CD4-positive, alpha-beta T cell treated with Interleukin-4 for 1 hour (primary cell): ENCODE measurements at regions not wholly inside any gene's neighbourhood (a gene's known extent, or its start where the extent isn't known, plus 50 kb on each side); places are given as distances from the start of the nearest gene placed in this dataset.

Experiments used
- DNase-seq, 2 donors: peaks; one replicate each; pipeline ENCODE4 v3.0.0-alpha.2; 2020 to 2022

DNA sequence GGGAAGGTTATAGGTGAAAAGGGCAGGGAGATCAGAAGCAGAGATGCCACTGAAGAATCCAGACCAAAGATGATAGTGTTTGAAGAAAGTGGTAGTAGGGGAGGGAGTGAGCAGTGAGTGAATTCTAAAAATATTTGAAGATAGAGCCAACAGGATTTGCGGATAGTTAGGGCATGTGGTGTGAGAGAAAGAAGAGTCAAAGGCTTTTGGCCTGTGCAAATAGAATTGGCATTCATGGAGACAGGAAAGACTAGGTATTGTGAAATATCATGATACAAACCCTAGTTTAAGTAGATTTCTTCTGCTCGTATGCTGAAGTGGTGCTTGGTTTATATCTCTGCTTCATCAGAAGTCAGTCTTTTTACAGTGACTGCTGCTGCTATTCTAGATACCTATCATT is 224.2 kb upstream of the CFAP20DC start:
- no peak for DNase-seq

DNA sequence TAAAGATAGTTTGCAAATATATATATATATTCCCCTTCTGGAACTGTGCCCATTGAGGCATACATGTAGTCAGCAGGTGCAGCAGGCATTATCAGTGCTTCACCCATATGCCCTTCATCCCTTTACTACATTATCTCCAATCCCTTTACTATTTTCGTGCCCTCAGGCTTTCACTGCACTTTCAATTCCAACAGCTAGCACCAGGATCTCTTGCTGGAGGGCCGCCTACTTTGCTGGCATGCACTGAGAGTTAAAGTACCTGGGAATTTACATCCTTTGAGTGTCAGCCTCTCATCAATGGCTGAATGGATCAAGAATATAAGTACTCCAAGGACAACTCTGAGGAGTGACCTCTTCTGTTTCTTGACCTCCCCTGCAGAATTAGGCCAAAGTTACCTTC is 222.1 kb upstream of the CFAP20DC start:
- no peak for DNase-seq

DNA sequence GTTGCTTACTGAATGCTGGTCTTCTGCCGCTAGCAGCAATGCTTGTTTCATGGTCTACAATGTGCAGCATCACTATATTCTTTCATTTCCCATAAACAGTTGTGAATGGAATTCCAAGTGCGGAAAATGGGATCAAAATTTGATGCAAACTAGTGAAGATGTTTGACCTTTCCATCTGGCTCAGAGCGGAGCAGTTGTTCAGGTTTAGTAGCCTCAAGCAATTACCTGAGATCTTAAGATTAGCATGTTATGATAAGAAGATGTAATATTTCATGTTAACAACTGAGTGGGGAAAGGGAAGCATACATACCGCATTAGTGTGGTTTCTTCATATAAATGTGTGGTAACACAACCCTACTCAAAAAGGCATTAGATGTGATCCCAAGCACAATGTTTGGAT is 221.1 kb upstream of the CFAP20DC start:
- no peak for DNase-seq

DNA sequence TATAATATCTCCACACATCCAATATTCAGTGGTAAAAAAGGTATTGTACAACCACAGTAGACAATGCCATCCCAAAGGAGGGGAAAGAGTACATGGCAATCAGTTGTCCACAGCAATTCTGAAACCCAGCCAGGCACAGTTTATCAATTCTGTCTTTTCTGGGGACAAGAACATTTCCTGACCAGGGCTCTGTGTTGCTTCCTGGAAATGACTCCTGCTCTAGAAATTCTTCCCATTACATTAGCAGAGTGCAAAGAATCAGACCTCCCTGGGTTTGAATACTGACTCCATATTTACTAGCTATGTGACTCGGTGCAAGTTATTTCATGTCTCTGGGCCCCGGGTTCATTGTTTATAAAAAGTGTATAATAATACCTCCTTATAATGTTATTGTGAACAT is 220.4 kb upstream of the CFAP20DC start:
- DNase-seq: no peak

DNA sequence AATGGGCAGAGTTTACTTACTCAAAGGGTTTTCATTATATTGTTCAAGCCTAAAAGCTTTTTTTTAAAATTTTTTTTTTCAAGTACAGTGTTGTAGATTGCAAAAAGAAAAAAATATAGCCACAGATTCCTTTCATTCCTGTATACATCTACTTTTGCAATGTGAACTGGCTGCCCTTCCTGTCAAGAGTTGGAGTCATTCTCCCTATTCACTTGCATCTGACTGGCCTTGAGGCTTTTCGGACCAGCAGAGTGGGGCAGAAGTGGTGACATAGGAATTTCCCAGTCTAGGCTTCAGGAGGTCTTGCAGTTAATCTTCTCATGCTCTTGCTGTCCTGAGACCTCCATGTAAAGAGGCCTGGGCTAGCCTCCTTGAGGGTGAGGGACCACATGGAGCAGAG is 218.3 kb upstream of the CFAP20DC start:
- no peak for DNase-seq

DNA sequence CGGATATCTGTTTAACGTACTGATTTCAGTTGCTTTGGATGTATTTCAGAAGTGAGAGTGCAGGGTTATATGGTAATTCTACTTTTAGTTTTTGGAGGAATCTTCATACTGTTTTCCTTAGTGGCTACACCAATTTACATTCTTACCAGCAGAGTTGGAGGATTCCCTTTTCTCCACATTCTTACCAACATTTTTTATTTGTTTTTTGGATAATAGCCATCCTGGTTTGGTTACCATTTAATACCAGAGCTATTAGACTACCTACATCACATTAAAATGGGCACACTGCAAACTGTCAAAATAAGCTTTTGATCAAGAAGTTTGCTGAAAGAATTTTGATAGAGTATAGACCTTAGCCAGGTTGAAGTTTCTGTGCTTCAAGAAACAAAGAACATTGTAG is 217.2 kb upstream of the CFAP20DC start:
- DNase-seq: no peak

DNA sequence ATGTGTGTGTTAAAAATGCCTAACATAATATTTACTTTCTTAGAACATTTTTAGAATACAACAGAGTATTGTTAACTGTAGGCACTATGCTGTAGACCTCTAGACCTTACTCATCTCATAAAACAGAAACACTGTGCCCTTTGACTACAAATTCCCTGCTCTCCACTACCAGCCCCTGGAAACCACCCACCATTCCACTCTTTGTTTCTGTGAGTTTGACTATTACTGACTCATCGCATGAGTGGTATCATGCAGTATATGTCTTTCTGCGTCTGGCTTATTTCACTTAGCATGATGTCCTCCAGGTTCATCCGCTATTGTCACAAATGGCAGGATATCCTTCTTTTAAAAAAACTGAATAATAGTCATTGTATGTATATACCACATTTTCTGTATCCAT is 216.7 kb upstream of the CFAP20DC start:
- no peak for DNase-seq

DNA sequence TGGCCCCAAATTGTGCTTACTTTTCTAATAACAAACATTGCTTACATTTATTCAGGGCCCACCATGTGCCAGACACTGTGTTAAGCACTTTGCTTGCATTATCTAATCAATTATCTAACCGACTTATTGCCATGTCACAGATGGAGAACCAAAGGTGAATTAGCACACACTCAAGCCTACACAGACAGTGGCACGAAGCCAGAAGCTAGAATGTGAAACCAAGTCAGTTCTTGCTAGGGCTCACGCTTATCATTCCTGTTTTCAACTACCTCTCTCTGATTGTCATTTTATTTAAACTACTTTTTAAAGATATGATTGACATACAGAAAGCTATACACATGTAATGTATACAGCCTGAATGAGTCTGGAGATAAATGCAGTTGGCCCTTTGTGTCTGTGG is 215.7 kb upstream of the CFAP20DC start:
- no peak for DNase-seq

DNA sequence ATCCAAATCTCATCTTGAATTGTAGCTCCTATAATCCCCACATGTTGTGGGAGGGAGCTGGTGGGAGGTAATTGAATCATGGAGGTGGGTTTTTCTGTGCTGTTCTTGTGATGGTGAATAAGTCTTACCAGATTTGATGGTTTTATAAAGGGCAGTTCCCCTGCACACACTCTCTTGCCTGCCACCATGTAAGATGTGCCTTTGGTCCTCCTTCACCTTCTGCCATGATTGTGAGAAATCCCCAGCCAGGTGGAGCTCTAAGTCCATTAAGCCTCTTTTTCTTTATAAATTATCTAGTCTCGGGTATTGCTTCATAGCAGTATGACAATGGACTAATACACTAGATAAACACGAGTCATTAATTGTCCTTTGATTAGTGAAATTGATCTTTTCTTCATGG is 214.5 kb upstream of the CFAP20DC start:
- DNase-seq: no peak

DNA sequence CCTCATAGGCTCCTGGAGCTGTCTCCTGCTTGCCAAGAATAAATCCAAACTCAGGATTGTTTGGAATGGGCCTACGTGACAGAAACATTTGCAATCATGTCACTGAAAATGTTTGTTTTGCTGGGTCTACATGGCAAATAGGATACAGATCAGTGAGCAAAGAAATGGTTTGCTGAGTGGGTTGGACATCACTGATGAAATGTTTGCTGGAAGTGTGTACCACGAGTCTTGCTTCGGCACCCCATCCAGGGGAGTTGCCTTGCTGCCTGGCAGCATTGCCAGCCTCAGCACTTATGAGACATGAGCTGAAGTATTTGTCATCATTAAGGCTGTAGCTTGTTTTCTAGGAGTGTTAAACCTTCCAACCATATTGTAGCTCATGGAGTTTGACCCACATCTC is 213.3 kb upstream of the CFAP20DC start:
- DNase-seq: no peak

DNA sequence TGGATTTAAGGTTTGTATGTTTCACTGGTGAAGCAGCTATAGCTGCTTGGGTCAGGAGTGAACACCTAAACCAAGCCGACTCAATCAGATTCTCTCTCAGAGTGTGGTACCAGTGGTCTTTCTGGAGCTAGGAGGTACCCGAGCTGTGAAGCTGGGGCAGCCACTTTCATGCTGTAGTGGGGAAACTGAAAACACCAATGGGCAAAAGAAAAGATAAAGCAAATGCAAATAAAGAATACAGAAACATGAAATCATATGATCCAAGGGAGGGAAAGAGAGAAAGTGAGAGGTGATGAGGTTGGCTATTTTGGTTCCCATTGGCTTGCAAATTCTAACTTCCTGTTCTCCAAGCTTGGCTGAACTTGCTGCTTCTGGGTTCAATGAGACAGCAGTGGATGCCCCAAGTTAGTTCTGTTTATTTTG is 212.3 kb upstream of the CFAP20DC start:
- DNase-seq: no peak

DNA sequence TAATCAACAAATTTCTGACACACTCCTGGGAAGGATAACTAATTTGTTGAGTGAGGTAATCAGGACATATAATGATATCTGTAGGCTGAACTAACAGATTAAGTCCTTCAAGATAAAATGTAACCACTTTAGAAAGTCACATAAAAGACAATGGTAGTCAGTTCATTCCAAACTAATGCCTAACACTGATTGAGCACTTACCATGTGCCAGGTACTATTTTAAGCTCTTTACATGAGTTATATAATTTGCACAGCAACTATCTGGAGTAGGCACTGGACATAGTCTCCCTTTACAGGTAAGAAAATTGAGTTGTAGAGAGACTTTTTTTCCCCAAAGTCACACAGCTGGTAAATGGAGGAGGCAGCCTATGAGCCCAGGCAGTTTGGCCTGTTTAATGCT is 211.2 kb upstream of the CFAP20DC start:
- no peak for DNase-seq

DNA sequence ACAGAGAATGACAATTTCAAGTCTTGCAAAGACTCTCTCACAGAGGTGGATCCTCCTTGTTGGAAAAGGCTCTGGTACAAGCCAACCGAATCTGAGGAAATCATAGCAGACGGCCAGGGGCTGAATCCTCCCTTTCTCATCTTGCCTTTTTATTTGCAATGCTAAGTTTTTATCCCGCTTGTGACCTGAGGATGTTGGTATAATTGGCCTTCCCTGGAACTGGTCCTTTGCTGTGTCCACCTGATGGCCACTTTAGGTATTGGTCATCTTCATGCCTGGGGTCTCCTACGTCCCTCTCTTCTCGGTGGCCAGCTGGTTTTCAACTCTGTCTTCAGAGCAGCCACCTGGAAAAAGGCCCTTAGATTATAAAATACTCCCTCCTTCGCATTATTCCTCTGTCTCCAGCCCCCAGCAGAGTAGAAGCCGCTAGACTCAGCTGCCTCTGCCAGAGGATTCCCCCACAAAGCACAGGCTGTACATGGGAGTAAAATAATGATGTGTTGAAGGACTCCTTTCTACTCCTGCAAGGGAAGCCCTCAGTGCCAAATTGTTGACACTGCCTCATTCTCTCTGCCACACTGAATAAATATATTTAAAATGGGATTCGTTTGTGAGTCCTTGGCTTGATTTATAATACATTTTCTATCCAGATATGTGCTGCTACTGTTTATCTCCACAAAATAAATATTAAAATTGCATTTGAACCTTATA is 208.9 kb upstream of the CFAP20DC start:
- DNase-seq: no peak

DNA sequence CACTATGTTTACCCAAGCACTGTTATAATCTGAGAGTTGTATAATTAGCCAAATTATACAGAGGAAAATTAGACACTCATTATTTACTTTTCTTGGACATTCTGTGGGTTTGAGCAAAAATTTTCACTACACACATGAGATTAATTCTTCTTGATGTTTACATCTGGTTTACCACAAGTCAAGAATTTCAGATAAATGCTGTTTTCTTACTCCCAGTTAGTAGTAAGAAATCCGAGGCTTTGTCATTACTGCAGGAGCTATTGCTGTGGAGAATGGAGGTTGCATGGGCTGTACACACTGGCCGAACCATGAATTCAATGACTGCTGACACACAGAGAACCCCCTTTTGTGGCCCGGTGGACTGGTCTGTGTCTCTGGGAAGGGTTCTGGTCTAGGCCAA is 207.7 kb upstream of the CFAP20DC start:
- no peak for DNase-seq

DNA sequence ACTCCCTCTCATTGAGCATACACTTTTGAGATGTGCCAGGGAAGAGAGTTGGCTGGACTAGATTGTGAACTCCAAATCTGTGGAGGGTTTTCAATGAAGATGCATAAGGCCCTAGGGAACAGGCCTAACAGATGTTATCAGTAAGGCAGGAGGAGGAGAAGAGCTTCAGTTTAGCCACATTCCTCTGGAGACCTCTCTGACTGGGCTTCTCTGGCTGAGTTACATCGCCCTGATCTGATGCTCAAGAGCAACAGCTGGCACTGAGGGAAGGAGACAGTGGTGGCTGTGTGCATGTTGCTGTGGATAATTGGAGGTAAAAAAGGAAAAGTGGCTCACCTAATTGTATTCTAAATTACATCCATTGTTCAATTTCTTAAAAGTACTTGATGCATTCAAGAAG is 206.4 kb upstream of the CFAP20DC start:
- DNase-seq: no peak

DNA sequence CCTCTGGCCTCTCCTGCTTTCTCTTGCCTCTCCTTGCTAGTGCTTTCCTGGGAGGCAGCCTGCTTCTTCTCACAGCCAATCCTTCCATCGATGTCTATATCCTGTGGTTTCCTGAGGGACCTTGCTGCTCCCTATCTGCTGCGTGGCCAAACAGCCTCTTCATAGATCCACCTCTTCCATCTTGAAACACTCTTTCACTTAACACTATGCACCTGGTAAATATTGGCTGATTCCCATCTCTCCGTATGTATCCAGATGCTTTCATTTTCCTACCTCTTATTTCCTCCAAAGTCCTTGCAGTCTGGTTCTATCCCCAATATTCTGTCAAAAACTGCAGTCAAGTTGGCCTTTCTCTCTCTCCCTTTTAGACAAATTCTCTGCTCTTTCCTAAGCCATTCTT is 205.2 kb upstream of the CFAP20DC start:
- no peak for DNase-seq

DNA sequence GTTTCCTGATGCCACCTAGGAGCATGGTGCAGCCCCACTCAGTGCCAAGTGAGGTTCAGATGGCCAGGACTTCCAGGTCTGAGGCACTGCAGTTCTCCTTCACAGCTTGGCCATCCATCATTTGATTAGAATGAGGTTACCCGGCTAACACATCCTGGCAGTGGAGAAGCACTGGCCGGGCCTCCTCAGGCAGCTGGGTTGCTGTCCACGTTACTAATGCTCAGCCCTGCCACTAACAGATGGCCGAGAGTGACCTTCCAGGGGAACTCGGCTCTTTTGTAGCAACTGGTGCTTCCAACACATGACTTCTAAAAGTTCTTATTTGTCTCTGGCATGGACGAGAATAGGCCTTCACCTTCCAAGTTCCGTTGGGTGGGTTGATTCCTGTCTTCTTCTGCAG is 204.6 kb upstream of the CFAP20DC start:
- no peak for DNase-seq

DNA sequence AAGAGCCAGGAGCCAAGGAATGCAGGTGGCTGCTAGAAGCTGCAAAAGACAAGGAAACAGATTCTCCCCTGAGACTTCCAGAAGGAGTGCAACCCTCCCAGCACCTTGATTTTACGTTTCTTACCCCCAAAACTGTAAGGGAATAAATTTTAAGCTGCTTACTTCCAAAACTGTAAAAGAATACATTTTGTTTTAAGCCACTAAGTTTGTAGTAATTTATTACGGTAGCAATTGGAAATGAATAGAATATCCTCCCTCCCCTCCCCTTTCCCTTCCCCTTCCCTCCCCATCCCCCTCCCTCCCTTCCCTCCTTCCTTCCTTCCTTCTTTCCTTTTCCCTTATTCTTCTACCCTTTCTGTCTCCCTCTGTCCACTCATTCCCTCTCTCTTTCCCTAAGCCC is 203.7 kb upstream of the CFAP20DC start:
- no peak for DNase-seq

DNA sequence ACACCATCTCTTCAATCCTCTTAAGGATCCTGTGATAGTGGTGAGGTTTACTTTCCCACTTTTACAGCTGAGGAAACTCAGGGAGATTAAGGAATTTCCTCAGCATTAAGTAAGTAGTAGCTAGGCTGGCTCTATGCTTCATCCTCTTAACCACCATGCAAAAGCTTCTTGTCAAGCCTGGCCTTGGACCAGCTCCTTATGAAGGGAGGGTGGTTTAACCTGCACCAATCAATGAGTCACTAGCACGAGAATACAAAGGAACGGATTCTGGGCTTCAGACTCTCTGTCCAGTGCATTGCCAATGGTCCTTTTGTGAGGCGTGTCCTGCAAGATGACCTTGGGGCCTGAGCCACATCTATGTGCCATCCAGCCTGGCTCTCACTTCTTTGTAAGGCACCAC is 202.0 kb upstream of the CFAP20DC start:
- no peak for DNase-seq

DNA sequence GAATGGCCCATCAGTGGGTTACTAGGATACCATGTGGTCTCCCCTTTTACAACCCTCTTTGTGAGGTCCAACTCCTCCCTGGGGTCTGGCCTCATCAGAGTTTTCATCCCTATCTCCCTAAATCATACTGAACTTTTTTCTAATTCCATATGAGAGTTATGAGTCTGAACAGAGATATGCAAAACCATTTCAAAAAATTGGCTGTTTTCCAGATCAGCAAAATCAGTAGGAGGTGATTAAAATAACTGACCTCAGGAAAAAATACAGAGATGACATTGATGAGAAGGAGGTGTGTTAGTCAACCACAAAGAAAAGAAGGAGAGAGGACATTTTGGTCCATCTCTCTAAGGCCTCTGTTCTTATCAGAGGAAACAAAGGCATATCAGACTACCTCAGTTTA is 200.8 kb upstream of the CFAP20DC start:
- DNase-seq: no peak

DNA sequence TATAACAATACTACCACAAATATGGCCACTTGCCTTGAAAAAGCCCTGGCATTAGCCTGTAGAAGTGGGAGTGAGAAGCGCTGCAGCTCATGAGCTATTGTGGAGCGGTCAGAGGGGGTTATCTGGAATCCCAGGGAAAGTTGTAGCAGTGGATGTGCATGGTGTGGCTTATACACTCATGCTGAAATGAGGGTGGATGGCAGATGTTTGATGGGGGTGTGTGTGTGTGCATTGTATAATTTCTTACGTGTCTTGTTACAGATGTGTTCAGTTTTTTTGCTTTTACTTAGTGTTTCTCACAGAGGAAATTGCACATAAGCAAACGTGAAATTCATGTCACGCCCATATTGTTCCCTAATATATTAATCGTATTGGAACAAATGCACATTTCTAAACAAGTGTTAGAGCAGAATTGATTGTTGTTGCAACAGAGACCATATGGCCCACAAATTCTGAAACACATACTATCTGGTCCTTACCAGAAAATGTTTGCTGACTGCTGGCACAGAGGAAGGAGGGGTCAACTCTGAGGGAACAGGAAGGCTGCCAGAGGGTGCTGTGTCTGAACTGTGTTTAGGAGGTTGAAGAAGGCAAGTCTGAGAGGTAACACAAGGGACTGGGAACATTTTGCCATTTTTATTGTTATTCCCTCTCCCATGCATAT is 200.0 kb upstream of the CFAP20DC start:
- no peak for DNase-seq

DNA sequence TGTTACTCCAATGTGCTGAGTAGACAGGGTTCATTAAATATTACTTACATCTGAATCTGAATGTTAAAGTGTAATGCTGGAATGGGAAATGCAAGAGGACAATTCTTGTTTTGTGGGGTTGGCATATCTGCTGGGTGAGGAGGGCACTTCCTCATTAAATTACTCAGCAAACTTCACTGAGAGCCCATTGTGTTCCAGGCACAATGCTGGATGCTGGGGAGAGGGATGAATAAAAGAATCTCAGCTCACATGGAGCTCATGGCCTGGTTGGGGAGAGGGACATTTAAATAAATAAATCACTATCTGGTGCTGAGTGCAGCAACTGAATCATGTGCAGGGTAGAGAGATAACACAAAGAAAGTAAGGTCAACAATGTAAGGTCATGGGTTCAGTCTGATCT is 199.2 kb upstream of the CFAP20DC start:
- DNase-seq: no peak

DNA sequence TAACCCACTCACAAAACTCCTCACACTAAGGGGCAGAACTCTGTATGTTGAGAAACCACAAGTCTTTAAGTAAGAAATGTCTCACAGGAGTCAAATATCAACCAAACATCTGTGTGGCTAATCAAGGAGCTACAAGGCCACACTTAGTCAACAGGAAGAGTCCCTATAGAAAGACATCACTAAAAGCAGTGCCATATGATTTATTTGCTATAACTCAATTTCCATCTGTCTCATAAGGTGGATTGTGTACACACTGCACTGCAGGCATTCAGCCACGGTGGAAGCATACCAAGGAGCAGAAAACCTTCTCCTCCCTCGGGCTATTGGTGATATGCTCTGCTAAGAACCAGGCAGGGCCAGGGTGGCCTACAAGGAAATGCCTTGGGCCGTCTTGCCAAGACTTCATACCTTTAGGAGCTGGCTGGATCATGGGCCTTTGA is 197.6 kb upstream of the CFAP20DC start:
- DNase-seq: no peak

DNA sequence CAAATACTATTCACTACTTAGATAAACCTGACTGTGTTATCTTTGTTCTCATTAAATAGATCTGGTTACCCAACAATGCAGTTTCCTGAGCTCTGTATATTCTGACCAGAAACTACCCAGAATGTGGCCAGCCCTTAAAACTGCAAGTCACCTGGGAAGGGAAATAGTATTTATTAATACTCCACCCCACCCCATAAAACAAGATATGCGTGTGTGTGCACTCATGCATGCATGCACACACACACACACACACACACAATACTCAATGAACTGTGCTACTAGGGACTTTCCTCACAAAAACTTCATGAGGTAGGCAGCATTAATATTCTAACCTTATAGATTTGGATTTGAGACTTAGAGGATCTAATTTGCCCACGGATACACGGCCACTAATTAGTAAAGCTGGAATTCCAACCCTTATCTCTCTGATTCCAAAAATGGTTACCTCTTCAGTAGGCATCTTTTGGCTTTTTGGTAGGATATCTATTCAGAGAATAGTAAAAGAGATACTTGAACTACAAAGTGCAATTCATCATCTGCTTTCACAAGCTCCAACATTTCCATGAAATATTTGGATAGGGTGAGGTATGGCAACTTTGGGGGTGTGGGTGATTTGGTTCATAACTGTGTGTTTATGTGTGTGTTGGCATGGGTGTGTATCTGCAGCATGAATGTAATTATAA is 197.0 kb upstream of the CFAP20DC start:
- no peak for DNase-seq
